MM.1S (cell line): ENCODE measurements at regions not wholly inside any gene's neighbourhood (a gene's known extent, or its start where the extent isn't known, plus 50 kb on each side); places are given as distances from the start of the nearest gene placed in this dataset.

Experiments used
- DNase-seq: peaks from one replicate; pipeline ENCODE4 v3.0.0-alpha.2; 2015
- H2AFZ ChIP-seq: fragments of 300-600 bp; sonication (generic); 2 replicates; pipeline ENCODE4 v1.6.0; 2016; ENCODE audit warnings: antibody characterized with exemption, low read length
- H3F3A ChIP-seq: fragments of 300-600 bp; sonication (generic); 2 replicates; pipeline ENCODE4 v1.6.1; 2016; ENCODE audit warnings: mild to moderate bottlenecking, antibody characterized with exemption, low read length, moderate library complexity, mixed read lengths; ENCODE audit not compliant: insufficient read depth
- H3K27ac ChIP-seq: fragments of 300-600 bp; sonication (generic); 2 replicates; pipeline ENCODE4 v1.5.1; 2016; ENCODE audit warnings: mild to moderate bottlenecking, low read length
- H3K27me3 ChIP-seq: fragments of 300-600 bp; sonication (generic); replicated peaks from 2 replicates; pipeline ENCODE4 v1.6.0; 2016; ENCODE audit warnings: low read length; ENCODE audit not compliant: insufficient read depth
- H3K36me3 ChIP-seq: fragments of 300-600 bp; sonication (generic); replicated peaks from 2 replicates; pipeline ENCODE4 v1.6.1; 2016; ENCODE audit warnings: mild to moderate bottlenecking, low read length, mixed read lengths; ENCODE audit not compliant: insufficient read depth
- H3K4me1 ChIP-seq: fragments of 300-600 bp; sonication (generic); 2 replicates; pipeline ENCODE4 v1.6.1; 2016; ENCODE audit warnings: low read length, mixed read lengths
- H3K4me2 ChIP-seq: fragments of 300-600 bp; sonication (generic); 2 replicates; pipeline ENCODE4 v1.6.0; 2016; ENCODE audit warnings: low read depth, low read length
- H3K4me3 ChIP-seq: fragments of 300-600 bp; sonication (generic); 2 replicates; pipeline ENCODE4 v1.5.1; 2016; ENCODE audit warnings: low read length, mixed read lengths
- H3K79me2 ChIP-seq: fragments of 300-600 bp; sonication (generic); 2 replicates; pipeline ENCODE4 v1.6.1; 2016; ENCODE audit warnings: mixed run types, low read length, mixed read lengths
- H3K9ac ChIP-seq: fragments of 300-600 bp; sonication (generic); 2 replicates; pipeline ENCODE4 v1.6.1; 2016; ENCODE audit warnings: low read length, mixed read lengths
- H3K9me2 ChIP-seq: fragments of 300-600 bp; sonication (generic); replicated peaks from 2 replicates; pipeline ENCODE4 v1.6.1; 2016; ENCODE audit warnings: mild to moderate bottlenecking, low read length, mixed read lengths; ENCODE audit not compliant: insufficient read depth
- H3K9me3 ChIP-seq: fragments of 300-600 bp; sonication (generic); replicated peaks from 2 replicates; pipeline ENCODE4 v1.6.1; 2016; ENCODE audit warnings: mild to moderate bottlenecking, low read length, mixed read lengths; ENCODE audit not compliant: insufficient read depth
- H4K20me1 ChIP-seq: fragments of 300-600 bp; sonication (generic); 2 replicates; pipeline ENCODE4 v1.6.1; 2016; ENCODE audit warnings: mild to moderate bottlenecking, low read length, moderate library complexity, mixed read lengths; ENCODE audit not compliant: insufficient read depth
- EZH2 ChIP-seq: fragments of 300-600 bp; sonication (generic); optimal IDR thresholded peaks from 2 replicates; pipeline ENCODE3; 2017; ENCODE audit warnings: low read depth, mild to moderate bottlenecking, antibody characterized with exemption, low read length, mixed read lengths
- EZH2phosphoT487 ChIP-seq: fragments of 300-600 bp; sonication (generic); IDR thresholded peaks from 2 replicates; pipeline ENCODE4 v1.6.1; 2018; ENCODE audit warnings: antibody characterized with exemption, low read length
- TF ChIP-seq, protein P1 (sequence below): fragments of 300-600 bp; sonication (generic); IDR thresholded peaks from 2 replicates; pipeline ENCODE4 v1.5.1; 2016; ENCODE audit warnings: antibody characterized with exemption, low read length, mixed read lengths

DNA sequence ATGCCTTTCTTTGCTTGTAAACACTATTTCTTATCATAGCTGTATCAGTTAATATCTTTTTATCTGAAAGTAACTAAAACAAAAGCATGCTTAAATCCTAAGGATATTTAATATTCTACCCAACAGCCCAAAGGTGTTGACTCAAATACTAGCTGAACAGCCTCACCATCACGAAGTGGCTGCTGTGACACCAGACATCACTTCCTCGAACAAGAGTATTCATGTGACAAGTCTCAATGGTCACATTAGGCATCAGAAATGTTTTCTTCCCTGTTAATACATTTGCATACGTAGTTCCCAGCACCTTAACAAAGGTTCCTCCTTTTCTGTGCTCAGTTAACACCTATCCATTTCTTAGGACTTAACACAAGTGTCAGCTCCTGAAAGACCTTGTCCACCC, 193.8 kb upstream of the DYNLRB2 start:
- Histone ChIP-seq H3K4me2 (no peak overlapping the region), H2AFZ (no peak overlapping the region)

DNA sequence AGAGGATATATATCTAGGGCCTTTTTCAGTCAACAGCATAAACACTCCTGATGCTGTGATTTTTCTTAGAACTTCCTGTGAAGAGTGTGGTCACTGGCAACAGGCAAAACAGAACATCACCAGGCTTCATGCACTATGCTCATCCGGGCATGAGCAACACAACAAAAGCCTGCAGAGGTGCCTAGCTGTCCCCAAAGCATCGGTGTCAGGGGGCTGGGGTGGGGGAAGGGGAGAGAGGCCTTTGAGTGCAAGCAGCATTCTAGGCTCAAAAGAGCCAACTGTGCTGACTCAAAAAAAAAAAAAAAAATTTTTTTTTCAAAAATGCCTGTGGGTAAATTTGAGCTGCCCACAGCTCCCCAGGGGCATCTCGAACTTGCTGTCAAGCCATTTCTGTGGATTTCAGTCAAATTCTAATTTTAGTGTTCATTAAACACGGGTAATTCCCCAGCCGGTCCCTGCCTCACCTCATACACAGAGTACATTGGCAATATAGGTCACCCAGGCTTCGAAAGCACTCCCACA, 194.6 kb upstream of the DYNLRB2 start:
- H3K4me2 ChIP-seq: no peak overlapping the region
- H3K9ac ChIP-seq: no peak overlapping the region
- no peak for TF ChIP-seq EZH2phosphoT487
- TF ChIP-seq EZH2: no peak
- TF ChIP-seq, protein P1, sequence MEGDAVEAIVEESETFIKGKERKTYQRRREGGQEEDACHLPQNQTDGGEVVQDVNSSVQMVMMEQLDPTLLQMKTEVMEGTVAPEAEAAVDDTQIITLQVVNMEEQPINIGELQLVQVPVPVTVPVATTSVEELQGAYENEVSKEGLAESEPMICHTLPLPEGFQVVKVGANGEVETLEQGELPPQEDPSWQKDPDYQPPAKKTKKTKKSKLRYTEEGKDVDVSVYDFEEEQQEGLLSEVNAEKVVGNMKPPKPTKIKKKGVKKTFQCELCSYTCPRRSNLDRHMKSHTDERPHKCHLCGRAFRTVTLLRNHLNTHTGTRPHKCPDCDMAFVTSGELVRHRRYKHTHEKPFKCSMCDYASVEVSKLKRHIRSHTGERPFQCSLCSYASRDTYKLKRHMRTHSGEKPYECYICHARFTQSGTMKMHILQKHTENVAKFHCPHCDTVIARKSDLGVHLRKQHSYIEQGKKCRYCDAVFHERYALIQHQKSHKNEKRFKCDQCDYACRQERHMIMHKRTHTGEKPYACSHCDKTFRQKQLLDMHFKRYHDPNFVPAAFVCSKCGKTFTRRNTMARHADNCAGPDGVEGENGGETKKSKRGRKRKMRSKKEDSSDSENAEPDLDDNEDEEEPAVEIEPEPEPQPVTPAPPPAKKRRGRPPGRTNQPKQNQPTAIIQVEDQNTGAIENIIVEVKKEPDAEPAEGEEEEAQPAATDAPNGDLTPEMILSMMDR: no peak
- peak; percentile 59 for DNase-seq
- no peaks in the 10 kb centered on the region for H3K4me1 ChIP-seq
- H3K9me3 ChIP-seq: no peaks in the 10 kb centered on the region
- H3K9me2 ChIP-seq: no peaks in the 10 kb centered on the region
- H3K27me3 ChIP-seq: no peaks in the 10 kb centered on the region
- no peaks in the 10 kb centered on the region for H4K20me1 ChIP-seq
- H3K27ac ChIP-seq: no peak overlapping the region
- no peaks in the 10 kb centered on the region for H3K36me3 ChIP-seq
- no peaks in the 10 kb centered on the region for H3K79me2 ChIP-seq
- no peak overlapping the region for H3K4me3 ChIP-seq
- no peak overlapping the region for H2AFZ ChIP-seq
- no peaks in the 10 kb centered on the region for H3F3A ChIP-seq

More for the DNA sequence above, 193.8 kb upstream of the DYNLRB2 start:
- H3K9ac ChIP-seq: no peak overlapping the region
- no peaks in the 10 kb centered on the region for H3K9me2 ChIP-seq
- no peaks in the 10 kb centered on the region for H4K20me1 ChIP-seq
- H3F3A ChIP-seq: no peaks in the 10 kb centered on the region
- H3K27me3 ChIP-seq: no peaks in the 10 kb centered on the region
- no peaks in the 10 kb centered on the region for H3K4me1 ChIP-seq
- no peak overlapping the region for H3K4me3 ChIP-seq
- no peaks in the 10 kb centered on the region for H3K9me3 ChIP-seq
- H3K79me2 ChIP-seq: no peaks in the 10 kb centered on the region
- TF ChIP-seq EZH2phosphoT487 (no peak), EZH2 (no peak)
- TF ChIP-seq, protein P1: no peak
- DNase-seq: no peak
- H3K27ac ChIP-seq: no peak overlapping the region
- no peaks in the 10 kb centered on the region for H3K36me3 ChIP-seq

DNA sequence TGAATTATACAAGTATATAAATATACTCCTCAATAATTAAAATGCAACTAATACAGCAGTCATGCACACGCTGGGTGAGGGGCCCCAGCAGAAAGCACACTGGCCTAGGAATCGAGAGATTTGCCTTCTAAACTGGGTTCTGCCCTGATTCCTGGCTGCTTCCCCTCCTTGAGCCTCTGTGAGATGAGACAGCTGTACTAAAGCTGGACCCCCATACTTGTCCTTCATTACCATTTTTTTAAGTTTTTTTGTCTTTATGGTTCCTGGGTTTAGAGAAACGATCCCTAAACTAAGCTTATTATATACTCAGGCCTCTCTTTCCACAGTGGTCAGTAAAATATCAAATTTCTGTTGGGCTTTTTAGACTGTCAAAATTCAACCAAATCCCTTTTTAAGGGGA, 195.1 kb upstream of the DYNLRB2 start:
- H4K20me1 ChIP-seq: no peaks in the 10 kb centered on the region
- H3K9me3 ChIP-seq: no peaks in the 10 kb centered on the region
- no peak overlapping the region for H2AFZ ChIP-seq
- H3K36me3 ChIP-seq: no peaks in the 10 kb centered on the region
- no peaks in the 10 kb centered on the region for H3K79me2 ChIP-seq
- H3F3A ChIP-seq: no peaks in the 10 kb centered on the region
- no peak for TF ChIP-seq EZH2
- no peak for DNase-seq
- no peak overlapping the region for H3K4me2 ChIP-seq
- H3K9me2 ChIP-seq: no peaks in the 10 kb centered on the region
- H3K4me1 ChIP-seq: no peaks in the 10 kb centered on the region
- H3K4me3 ChIP-seq: no peak overlapping the region
- no peak overlapping the region for H3K9ac ChIP-seq
- no peak overlapping the region for H3K27ac ChIP-seq
- H3K27me3 ChIP-seq: no peaks in the 10 kb centered on the region

DNA sequence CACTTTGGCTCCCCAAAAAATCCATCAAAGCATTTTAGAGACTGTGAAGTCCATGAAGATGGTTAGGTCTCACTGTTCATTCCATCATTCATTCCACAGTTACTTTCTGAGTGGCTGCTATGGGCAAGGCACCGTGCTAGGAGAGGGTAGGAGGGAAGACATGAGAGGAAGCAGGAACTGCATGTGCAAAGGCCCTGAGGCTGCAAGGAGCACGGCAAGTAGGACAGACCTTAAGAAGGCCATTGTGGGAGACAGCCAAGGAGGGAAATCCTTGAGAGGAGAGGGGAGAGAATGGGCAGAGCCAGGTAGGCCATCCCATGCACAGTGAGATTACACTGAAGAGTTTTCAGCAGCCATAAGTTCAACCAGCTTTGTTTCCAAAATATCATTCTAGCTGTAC, 196.2 kb upstream of the DYNLRB2 start:
- no peaks in the 10 kb centered on the region for H3K79me2 ChIP-seq
- no peak overlapping the region for H2AFZ ChIP-seq
- H3K27me3 ChIP-seq: no peaks in the 10 kb centered on the region
- no peaks in the 10 kb centered on the region for H3K36me3 ChIP-seq
- DNase-seq: no peak
- H3K9me2 ChIP-seq: no peaks in the 10 kb centered on the region
- no peaks in the 10 kb centered on the region for H3K4me1 ChIP-seq
- H3K9me3 ChIP-seq: no peaks in the 10 kb centered on the region
- H3K4me2 ChIP-seq: no peak overlapping the region
- no peaks in the 10 kb centered on the region for H4K20me1 ChIP-seq
- H3F3A ChIP-seq: no peaks in the 10 kb centered on the region
- H3K4me3 ChIP-seq: no peak overlapping the region
- TF ChIP-seq, protein P1: no peak
- TF ChIP-seq EZH2phosphoT487 (no peak), EZH2 (no peak)
- H3K9ac ChIP-seq: no peak overlapping the region
- no peak overlapping the region for H3K27ac ChIP-seq
